Dendritic cell treated with granulocyte-macrophage colony-stimulating factor and Interleukin-4, amounts not matched to agents 40 ng/mL and 50 ng/mL, for 4 days (primary cell): ENCODE measurements at regions not wholly inside any gene's neighbourhood (a gene's known extent, or its start where the extent isn't known, plus 50 kb on each side); places are given as distances from the start of the nearest gene placed in this dataset.

Source experiments
- H3K27ac Mint-ChIP-seq: one replicate; pipeline ENCODE4 v1.8.0; 2022; ENCODE audit warnings: mild to moderate bottlenecking, mixed read lengths
- H3K27me3 Mint-ChIP-seq: one replicate; pipeline ENCODE4 v1.8.0; 2022; ENCODE audit warnings: mild to moderate bottlenecking, mixed read lengths
- H3K36me3 Mint-ChIP-seq: one replicate; pipeline ENCODE4 v1.8.0; 2022; ENCODE audit warnings: low read depth, mixed read lengths
- H3K4me1 Mint-ChIP-seq: one replicate; pipeline ENCODE4 v1.8.0; 2022; ENCODE audit warnings: low read depth, mixed read lengths
- H3K4me3 Mint-ChIP-seq: one replicate; pipeline ENCODE4 v1.8.0; 2022; ENCODE audit warnings: mild to moderate bottlenecking, moderate library complexity, mixed read lengths
- H3K9me3 Mint-ChIP-seq: one replicate; pipeline ENCODE4 v1.8.0; 2022; ENCODE audit warnings: mixed read lengths
- intact Hi-C: fragments of 100-400 bp; cut with micrococcal nuclease; formaldehyde crosslinking; loops from one replicate; pipeline ENCODE4 v1.15.0; 2022

DNA sequence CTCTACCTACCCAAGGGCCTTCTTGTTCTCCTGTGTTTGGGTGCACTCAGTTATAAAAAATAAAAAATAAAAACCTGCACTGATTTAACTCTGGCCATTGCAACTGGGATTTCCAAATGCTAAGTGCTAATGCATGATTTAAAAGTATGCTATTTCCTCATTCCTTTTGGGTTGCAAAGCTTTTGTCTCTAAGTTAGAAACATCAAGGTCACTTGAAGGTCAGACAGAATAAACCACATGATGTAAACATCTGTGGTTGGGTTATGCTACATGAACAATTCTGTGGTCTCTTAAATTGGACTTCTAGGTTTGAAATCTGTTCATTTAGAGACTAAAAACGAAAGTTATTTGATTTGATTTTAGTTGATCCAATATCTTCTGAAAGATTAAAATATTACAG is 1547.4 kb upstream of the TENM3 start:
- peaks cover 12% of the 10 kb centered on the region for H3K9me3 Mint-ChIP-seq
- H3K27ac Mint-ChIP-seq: no peak overlapping the region
- intact Hi-C loops: no loop called here
- no peaks in the 10 kb centered on the region for H3K27me3 Mint-ChIP-seq
- H3K4me1 Mint-ChIP-seq: no peaks in the 10 kb centered on the region
- H3K4me3 Mint-ChIP-seq: no peak overlapping the region
- H3K36me3 Mint-ChIP-seq: no peaks in the 10 kb centered on the region

DNA sequence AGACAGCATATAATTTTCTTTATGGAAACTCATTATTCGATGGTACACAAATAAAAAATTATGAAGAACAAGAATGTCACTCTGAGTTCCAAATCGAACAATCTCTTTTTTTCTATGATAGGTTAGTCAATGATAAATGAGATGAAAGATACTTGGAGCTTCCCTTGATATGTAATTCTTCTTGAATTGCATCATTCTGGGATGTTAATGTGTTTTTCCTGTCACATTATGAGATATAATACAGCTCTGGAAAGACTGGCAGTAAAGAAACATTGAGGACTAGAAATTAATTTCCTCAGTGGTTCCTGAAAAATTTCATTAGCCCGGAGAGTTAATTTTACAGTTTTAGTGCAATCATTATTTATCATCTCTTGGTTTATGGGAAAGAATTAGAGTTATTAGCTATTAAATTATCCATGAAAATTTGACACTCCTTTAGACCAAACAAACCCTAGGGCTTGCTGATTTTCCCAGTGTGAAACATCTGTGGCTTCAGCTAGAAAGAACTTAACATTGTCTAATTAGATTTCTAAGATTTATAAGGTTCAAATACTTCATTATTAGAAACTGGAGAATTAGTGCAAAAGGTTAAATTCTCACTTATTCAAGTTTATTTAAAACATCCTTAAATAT is 1546.6 kb upstream of the TENM3 start:
- H3K4me1 Mint-ChIP-seq: no peaks in the 10 kb centered on the region
- intact Hi-C loops: no loop called here

DNA sequence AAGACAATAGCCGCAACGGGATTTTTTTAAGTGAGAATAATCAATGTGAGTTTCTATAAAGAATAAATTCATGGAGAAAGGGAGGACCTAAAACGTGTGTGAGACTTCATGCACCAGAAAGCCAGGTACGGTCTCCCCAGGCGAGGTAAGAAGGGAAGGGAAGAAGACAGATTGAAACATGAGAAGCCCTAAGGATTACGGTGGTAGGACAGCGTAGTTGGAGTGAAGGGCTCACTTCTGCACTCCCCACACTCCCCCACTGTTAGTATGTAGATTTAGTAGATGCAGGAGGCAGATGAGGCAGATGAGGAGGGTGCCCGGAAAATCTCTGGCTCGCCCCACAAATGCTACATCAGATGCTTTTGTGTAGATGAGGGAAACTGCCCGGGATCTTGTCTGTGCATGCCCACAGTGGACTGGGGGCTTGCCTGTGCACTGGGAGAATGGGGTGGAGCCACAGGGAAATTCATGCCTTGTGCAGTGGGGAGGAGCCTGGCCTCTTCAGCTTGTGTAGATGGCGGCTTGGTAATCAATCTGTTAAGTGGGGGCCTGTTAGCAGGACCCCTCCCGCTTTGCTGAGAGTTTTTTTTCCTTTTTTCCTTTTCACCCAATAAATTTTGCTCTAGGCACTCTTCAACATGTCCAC is 1544.5 kb upstream of the TENM3 start:
- Mint-ChIP-seq H3K36me3 (no peaks in the 10 kb centered on the region), H3K27me3 (no peaks in the 10 kb centered on the region), H3K9me3 (peaks cover 9% of the 10 kb centered on the region), H3K27ac (no peak overlapping the region), H3K4me3 (no peak overlapping the region), H3K4me1 (no peaks in the 10 kb centered on the region)
- intact Hi-C loops: no loop called here

More for the DNA sequence above, 1546.6 kb upstream of the TENM3 start:
- H3K36me3 Mint-ChIP-seq: no peaks in the 10 kb centered on the region
- no peak overlapping the region for H3K4me3 Mint-ChIP-seq
- H3K9me3 Mint-ChIP-seq: peaks cover 12% of the 10 kb centered on the region
- no peaks in the 10 kb centered on the region for H3K27me3 Mint-ChIP-seq
- H3K27ac Mint-ChIP-seq: no peak overlapping the region

DNA sequence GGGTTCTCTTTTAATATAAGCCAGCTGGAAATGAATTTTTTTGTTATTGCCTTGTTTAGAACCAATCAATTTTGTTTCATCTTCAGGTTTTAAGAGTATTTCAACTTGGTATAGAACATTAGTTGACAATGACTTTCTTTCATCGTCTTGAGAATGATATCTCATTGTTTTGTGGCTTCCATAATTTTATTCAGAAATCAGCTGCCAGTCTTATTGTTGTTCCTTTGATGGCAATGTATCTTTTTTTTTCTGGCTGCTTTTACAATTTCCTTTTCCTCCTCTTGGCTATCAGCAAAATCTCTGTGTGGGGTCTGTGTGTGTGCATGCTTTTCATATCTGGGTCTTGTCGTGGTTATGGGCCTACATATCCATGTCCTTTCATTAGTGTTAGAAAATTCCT is 1536.4 kb upstream of the TENM3 start:
- H3K27ac Mint-ChIP-seq: no peak overlapping the region
- H3K4me3 Mint-ChIP-seq: no peak overlapping the region
- no peaks in the 10 kb centered on the region for H3K4me1 Mint-ChIP-seq
- no peaks in the 10 kb centered on the region for H3K27me3 Mint-ChIP-seq
- intact Hi-C loops: no loop called here
- H3K36me3 Mint-ChIP-seq: no peaks in the 10 kb centered on the region
- peaks cover 19% of the 10 kb centered on the region for H3K9me3 Mint-ChIP-seq

DNA sequence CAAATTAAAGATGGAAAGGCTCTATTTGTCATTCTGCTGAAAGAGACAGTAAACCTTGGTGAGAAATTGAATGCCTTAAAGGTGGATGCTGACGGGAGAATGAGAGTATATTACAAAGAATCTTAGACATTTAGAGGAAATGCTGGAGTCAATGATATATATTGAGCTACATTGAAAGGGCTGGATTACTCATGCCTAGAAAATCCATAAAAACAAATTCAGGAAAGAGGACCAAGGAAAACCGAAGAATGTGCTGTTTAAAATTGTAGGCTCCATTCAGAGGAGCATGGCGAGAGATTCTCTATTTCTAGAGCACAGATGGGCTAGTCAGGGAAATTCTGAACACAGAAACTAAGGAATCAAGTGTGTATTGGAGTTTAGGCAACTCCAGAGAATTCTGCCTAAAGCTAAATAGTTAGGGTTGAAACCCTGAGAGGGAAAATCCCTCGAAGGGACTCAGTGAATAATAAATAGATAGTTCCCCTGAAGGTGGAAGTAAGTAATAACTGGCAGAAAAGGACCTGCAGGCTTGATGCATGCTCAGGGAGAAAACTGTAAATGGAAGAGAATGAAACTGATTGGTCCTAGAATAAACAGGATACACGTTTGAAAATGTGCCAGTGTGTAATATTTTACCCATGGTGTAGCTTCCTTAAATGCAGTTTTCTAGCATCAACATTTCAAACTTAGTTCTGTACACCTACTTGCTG is 1532.4 kb upstream of the TENM3 start:
- Mint-ChIP-seq H3K36me3 (no peaks in the 10 kb centered on the region), H3K4me3 (no peak overlapping the region), H3K27ac (no peak overlapping the region), H3K4me1 (no peaks in the 10 kb centered on the region), H3K9me3 (peaks cover 19% of the 10 kb centered on the region), H3K27me3 (no peaks in the 10 kb centered on the region)
- intact Hi-C loops: no loop called here

DNA sequence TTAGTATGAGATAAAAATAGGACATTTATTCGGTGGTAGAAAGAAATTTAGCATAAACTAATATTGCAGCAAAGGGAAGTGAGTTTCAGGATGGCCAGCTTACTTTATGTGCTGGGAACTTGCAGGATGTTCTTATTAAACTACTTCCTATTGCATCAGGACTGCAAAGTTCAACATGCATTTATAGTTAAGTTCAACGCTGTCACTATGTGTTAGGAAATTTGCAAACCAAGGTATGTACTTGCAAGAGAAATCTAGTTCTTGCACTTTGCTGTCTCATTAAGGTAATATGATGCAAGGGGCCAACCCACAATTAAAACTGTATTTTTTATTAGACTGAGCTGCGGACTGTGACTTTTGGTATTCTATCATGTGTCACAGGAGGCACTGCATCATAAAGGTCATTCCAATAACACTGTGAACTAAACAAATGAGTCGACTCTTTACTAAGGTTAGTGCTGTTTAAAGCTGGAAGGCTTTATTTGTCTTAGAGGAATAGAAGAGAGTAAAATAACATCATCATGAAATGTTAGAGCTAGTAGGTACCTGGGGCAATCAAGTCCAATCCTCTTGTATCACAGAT is 1525.7 kb upstream of the TENM3 start:
- Mint-ChIP-seq H3K36me3 (no peaks in the 10 kb centered on the region), H3K9me3 (peaks cover 18% of the 10 kb centered on the region), H3K27ac (no peak overlapping the region), H3K4me1 (no peaks in the 10 kb centered on the region), H3K4me3 (no peak overlapping the region), H3K27me3 (no peaks in the 10 kb centered on the region)
- intact Hi-C loops: no loop called here

DNA sequence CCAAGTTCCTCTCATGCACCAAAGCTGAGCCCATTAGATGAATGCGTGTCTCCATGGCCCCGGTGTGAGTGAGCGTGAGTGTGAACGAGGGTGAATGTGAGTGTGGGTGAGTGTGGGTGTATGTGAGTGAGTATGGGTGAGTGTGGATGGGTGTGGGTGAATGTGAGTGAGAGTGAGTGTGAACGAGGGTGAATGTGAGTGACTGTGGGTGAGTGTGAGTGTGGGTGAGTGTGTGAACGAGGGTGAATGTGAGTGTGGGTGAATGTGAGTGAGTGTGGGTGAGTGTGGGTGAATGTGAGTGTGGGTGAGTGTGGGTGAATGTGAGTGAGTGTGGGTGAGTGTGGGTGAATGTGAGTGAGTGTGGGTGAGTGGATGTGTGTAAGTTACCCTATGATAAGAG is 1521.8 kb upstream of the TENM3 start:
- no peaks in the 10 kb centered on the region for H3K36me3 Mint-ChIP-seq
- H3K4me1 Mint-ChIP-seq: no peaks in the 10 kb centered on the region
- H3K9me3 Mint-ChIP-seq: peaks cover 18% of the 10 kb centered on the region
- intact Hi-C loops: no loop called here
- no peak overlapping the region for H3K4me3 Mint-ChIP-seq
- no peak overlapping the region for H3K27ac Mint-ChIP-seq
- no peaks in the 10 kb centered on the region for H3K27me3 Mint-ChIP-seq

DNA sequence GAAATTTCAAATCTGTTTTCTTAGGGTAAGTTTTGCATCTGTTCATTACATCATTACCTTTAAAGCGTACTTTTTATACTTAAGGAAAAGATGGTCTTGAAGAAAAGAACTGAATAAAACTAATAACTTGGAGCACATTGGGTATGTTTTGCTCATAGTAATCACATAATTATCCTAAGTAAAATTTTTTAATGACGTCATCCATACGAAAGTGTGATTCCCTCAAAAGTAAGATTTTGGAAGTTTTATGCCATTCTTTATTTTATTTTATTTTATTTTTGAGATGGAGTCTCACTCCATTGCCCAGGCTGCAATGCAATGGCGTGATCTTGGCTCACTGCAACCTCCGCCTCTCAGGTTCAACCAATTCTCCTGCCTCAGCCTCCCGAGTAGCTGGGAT is 1516.6 kb upstream of the TENM3 start:
- peaks cover 2% of the 10 kb centered on the region for H3K9me3 Mint-ChIP-seq
- intact Hi-C loops: no loop called here
- H3K4me1 Mint-ChIP-seq: no peaks in the 10 kb centered on the region
- no peak overlapping the region for H3K27ac Mint-ChIP-seq
- H3K36me3 Mint-ChIP-seq: no peaks in the 10 kb centered on the region
- H3K4me3 Mint-ChIP-seq: no peak overlapping the region
- H3K27me3 Mint-ChIP-seq: no peaks in the 10 kb centered on the region

DNA sequence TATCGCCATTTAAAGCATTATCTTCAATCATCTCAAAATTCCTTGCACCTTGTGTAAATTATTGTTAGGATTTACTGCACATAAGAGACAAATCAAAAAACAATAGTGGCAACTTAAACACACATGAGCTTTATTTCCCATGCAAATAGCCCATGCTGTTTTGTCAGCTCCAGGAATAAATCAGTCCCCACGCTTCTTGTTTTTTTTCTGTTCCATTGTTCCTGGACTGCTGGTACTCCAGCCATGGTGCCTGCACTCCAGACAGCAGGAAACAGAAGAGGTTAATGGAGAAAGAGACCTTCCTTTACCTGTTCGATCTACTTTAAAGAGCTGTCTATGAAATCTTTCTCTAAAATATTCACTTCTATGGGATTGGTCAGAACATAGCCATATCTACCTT is 1515.7 kb upstream of the TENM3 start:
- Mint-ChIP-seq H3K27ac (no peak overlapping the region), H3K27me3 (no peaks in the 10 kb centered on the region), H3K4me1 (no peaks in the 10 kb centered on the region), H3K36me3 (no peaks in the 10 kb centered on the region), H3K9me3 (no peaks in the 10 kb centered on the region), H3K4me3 (no peak overlapping the region)
- intact Hi-C loops: no loop called here

DNA sequence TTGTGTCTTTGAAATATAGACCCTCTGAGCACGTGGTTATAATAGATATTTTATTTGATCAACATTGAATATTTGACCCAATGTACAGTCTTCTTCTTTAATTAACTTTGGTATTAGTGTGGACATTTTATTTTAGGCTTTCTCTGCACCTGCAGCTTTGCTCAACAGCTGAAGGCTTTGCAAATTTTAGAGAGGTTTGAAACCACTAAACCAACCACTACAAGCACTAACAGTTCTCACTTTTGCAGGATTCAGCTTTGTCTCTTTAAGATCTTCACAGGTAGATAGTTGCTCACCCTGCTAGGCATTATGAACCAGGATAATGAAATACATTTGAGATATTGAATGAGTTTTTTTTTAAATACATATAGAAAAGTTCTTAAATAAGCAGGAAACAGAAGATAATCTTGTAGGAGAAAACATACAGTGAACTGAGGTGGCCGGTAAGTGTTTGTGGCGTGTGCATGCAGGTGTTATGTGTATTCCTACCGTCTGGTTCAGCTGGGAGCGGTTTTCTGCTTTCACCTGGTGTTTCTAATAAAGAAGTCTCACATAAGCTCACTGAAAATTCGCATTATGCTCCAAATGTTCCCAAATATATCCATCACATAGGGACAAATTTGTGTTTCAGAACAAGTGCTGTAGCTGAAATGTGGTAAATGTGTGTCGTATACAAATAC is 1508.3 kb upstream of the TENM3 start:
- H3K27me3 Mint-ChIP-seq: no peaks in the 10 kb centered on the region
- no peaks in the 10 kb centered on the region for H3K4me1 Mint-ChIP-seq
- no peaks in the 10 kb centered on the region for H3K9me3 Mint-ChIP-seq
- intact Hi-C loops: no loop called here
- H3K27ac Mint-ChIP-seq: no peak overlapping the region
- no peaks in the 10 kb centered on the region for H3K36me3 Mint-ChIP-seq
- H3K4me3 Mint-ChIP-seq: no peak overlapping the region

DNA sequence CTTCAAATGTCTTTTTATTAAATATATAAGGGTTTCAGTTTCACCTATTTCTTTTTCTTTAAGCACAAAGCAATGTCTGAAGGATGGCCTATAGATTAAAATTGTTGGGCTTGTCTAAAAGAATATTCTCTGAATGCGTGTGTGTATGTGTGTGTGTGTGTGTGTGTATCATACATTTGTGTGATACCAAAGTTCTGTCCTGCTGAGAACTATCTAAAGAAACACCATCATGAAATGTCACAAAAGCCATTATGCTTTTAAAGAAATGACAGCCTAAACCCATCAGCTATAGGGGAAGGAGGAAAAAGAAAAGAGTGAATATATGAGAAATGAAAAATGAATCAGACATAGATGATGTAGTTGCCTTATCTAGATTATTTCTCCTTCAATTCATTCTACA is 1501.5 kb upstream of the TENM3 start:
- Mint-ChIP-seq H3K27ac (no peak overlapping the region), H3K9me3 (no peaks in the 10 kb centered on the region), H3K4me1 (no peaks in the 10 kb centered on the region), H3K4me3 (no peak overlapping the region), H3K27me3 (no peaks in the 10 kb centered on the region), H3K36me3 (no peaks in the 10 kb centered on the region)
- intact Hi-C loops: no loop called here

DNA sequence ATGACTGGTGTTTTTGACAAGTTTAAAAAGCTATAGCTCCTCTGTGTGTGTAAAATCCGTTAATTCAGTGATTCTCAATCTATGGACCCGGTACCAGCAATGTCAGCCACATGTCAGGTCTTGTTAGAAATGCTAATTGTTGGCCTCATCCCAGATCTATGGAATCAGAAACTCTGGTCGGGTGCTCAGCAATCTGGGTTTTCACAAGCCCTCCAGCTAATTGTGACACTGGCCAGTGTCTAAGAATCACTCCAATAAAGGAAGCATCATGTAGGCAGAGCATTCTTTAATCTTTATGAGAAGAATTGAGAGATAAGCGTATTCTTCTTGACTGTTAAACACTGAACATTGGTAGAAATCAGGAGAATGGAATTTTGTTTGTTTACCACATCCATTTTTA is 1498.2 kb upstream of the TENM3 start:
- Mint-ChIP-seq H3K36me3 (no peaks in the 10 kb centered on the region), H3K9me3 (no peaks in the 10 kb centered on the region), H3K4me3 (no peak overlapping the region), H3K27me3 (no peaks in the 10 kb centered on the region), H3K4me1 (no peaks in the 10 kb centered on the region), H3K27ac (no peak overlapping the region)
- intact Hi-C loops: no loop called here

DNA sequence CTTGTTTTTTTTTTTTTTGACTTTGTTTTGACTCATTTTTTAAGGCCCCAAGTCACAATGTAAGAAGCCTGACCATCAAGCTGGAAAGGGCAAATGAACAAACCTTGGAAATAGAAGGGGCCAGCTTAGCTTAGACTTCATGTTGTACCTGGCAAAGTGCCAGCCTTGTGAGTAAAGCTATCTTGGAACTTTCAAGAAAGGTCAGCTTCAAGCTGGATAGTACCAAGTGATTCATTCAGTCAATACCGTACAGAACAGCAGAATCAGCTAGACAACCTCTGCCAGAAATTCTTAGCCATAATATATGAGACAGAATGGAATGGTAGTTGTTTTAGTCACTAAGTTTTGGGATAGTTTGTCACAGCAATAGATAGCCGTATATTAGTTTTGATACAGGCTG is 1492.2 kb upstream of the TENM3 start:
- no peaks in the 10 kb centered on the region for H3K27me3 Mint-ChIP-seq
- no peaks in the 10 kb centered on the region for H3K4me1 Mint-ChIP-seq
- no peak overlapping the region for H3K4me3 Mint-ChIP-seq
- H3K36me3 Mint-ChIP-seq: no peaks in the 10 kb centered on the region
- no peak overlapping the region for H3K27ac Mint-ChIP-seq
- intact Hi-C loops: no loop called here
- H3K9me3 Mint-ChIP-seq: peaks cover 16% of the 10 kb centered on the region

DNA sequence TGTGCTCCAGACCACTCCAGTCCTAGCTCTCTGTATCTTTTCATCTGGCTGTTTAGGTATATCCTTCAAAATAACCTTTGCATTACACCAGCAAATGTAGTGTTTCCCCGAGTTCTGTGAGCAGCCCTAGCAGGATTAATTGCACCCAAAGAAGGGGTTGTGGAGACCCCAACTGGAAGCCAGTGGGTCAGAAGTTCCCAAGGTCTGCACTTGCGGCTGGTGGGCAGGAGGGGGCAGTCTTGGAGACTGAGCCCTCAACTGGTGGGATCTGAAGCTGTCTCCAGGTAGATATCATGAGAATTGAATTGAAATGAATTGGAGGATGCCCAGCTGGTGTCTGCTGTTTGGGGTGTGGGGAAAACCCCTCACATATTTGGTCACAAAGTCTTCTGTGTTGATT is 1485.3 kb upstream of the TENM3 start:
- Mint-ChIP-seq H3K4me3 (no peak overlapping the region), H3K27ac (no peak overlapping the region), H3K9me3 (peaks cover 2% of the 10 kb centered on the region), H3K36me3 (no peaks in the 10 kb centered on the region), H3K27me3 (no peaks in the 10 kb centered on the region), H3K4me1 (no peaks in the 10 kb centered on the region)
- intact Hi-C loops: no loop called here
